Neural crest cell (in vitro differentiated cells): ENCODE measurements at regions not wholly inside any gene's neighbourhood (a gene's known extent, or its start where the extent isn't known, plus 50 kb on each side); places are given as distances from the start of the nearest gene placed in this dataset.

Experiments
- DNase-seq: peaks from one replicate; pipeline ENCODE4 v3.0.0; 2021; ENCODE audit warnings: low read depth, mixed read lengths, low spot score
- H3K27ac Mint-ChIP-seq: one replicate; pipeline ENCODE4 v1.8.0; 2021; ENCODE audit warnings: mild to moderate bottlenecking, mixed read lengths; ENCODE audit not compliant: unreplicated experiment
- H3K27me3 Mint-ChIP-seq: 2 replicates; pipeline ENCODE4 v1.8.0; 2021; ENCODE audit warnings: low read depth, mild to moderate bottlenecking, mixed read lengths
- H3K36me3 Mint-ChIP-seq: 2 replicates; pipeline ENCODE4 v1.8.0; 2021; ENCODE audit warnings: low read depth, mild to moderate bottlenecking, mixed read lengths
- H3K4me1 Mint-ChIP-seq: 2 replicates; pipeline ENCODE4 v1.8.0; 2021; ENCODE audit warnings: mixed read lengths
- H3K4me3 Mint-ChIP-seq: one replicate; pipeline ENCODE4 v1.8.0; 2021; ENCODE audit warnings: mild to moderate bottlenecking, mixed read lengths
- H3K9me3 Mint-ChIP-seq: 2 replicates; pipeline ENCODE4 v1.8.0; 2021; ENCODE audit warnings: mixed read lengths
- TF ChIP-seq, protein P1 (sequence below): fragments of 200-600 bp; sonication (generic); conservative IDR thresholded peaks from 2 replicates; pipeline ENCODE4 v1.5.0; 2021; ENCODE audit warnings: antibody characterized with exemption, mild to moderate bottlenecking

DNA sequence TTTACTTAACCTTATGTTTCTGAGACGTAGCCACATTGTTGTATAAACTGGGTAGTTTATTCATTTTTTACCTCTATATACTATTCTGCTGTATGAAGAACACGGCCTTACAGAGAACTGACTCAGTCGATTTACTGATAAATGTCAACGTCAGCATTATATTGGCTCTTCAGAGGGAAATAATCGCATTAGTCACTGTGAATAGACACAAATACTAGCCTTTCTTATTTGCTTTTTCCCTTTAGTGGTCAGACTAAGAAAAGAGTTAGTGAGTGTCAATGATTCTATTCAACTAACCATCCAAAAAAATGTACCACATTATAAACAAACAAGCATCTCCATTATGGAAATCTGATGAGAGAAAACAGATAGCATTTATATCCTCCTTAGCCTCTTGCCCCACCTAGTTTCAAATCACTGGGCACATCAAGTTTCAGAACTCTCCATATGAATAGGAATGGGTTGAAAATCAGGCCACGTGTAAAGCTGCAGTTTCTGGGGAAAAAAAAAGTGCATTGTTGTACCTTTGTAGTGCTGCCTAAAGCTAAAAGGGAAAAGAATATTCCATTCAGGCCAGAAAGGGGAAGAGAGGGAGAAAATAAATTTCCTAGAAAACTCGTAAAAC lies 146.7 kb upstream of the VCX3A start:
- H3K9me3 Mint-ChIP-seq, result peaks cover 7% of the 10 kb centered on the region
- TF ChIP-seq, protein P1, sequence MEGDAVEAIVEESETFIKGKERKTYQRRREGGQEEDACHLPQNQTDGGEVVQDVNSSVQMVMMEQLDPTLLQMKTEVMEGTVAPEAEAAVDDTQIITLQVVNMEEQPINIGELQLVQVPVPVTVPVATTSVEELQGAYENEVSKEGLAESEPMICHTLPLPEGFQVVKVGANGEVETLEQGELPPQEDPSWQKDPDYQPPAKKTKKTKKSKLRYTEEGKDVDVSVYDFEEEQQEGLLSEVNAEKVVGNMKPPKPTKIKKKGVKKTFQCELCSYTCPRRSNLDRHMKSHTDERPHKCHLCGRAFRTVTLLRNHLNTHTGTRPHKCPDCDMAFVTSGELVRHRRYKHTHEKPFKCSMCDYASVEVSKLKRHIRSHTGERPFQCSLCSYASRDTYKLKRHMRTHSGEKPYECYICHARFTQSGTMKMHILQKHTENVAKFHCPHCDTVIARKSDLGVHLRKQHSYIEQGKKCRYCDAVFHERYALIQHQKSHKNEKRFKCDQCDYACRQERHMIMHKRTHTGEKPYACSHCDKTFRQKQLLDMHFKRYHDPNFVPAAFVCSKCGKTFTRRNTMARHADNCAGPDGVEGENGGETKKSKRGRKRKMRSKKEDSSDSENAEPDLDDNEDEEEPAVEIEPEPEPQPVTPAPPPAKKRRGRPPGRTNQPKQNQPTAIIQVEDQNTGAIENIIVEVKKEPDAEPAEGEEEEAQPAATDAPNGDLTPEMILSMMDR, result no peak
- DNase-seq, result no peak
- no peaks in the 10 kb centered on the region for H3K36me3 Mint-ChIP-seq
- peaks cover 11% of the 10 kb centered on the region for H3K4me1 Mint-ChIP-seq
- peaks cover 54% of the 10 kb centered on the region for H3K27me3 Mint-ChIP-seq
- H3K27ac Mint-ChIP-seq, result no peak overlapping the region
- H3K4me3 Mint-ChIP-seq, result no peak overlapping the region

- no peaks in the 10 kb centered on the region for H3K36me3 Mint-ChIP-seq
- peaks cover 7% of the 10 kb centered on the region for H3K9me3 Mint-ChIP-seq
- no peak for DNase-seq
- H3K27me3 Mint-ChIP-seq, result peaks cover 52% of the 10 kb centered on the region
- H3K4me1 Mint-ChIP-seq, result peaks cover 11% of the 10 kb centered on the region
- no peak overlapping the region for H3K27ac Mint-ChIP-seq
- no peak overlapping the region for H3K4me3 Mint-ChIP-seq
- TF ChIP-seq, protein P1, result no peak
Observed at GRCh38 chrX:6679988-6680387, 145.1 kb upstream of the VCX3A start.

DNA sequence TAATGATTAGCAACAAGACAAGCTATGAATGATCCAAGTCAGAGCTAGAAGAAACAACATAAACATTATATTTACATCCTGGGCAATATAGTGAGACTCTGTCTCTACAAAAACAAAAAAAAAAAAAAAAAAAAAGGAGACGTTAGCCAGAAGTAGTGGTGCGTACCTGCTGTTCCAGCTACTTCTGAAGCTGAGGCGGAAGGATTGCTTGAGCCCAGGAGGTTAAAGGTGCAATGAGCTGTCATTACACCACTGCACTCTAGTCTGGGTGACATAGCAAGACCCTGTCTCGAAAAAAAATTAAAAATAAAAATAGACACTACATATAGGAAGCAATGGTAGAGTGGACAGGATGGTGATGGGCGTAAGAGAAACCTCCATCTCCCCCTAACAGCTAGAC lies 144.6 kb upstream of the VCX3A start:
- Mint-ChIP-seq H3K4me1 (peaks cover 11% of the 10 kb centered on the region), H3K9me3 (peaks cover 7% of the 10 kb centered on the region), H3K27me3 (peaks cover 52% of the 10 kb centered on the region), H3K27ac (no peak overlapping the region), H3K36me3 (no peaks in the 10 kb centered on the region), H3K4me3 (no peak overlapping the region)
- no peak for DNase-seq
- TF ChIP-seq, protein P1, result no peak

GRCh38 chrX:6678313-6678712 lies 143.4 kb upstream of the VCX3A start:
- peaks cover 57% of the 10 kb centered on the region for H3K27me3 Mint-ChIP-seq
- peaks cover 11% of the 10 kb centered on the region for H3K4me1 Mint-ChIP-seq
- H3K4me3 Mint-ChIP-seq, result no peak overlapping the region

DNA sequence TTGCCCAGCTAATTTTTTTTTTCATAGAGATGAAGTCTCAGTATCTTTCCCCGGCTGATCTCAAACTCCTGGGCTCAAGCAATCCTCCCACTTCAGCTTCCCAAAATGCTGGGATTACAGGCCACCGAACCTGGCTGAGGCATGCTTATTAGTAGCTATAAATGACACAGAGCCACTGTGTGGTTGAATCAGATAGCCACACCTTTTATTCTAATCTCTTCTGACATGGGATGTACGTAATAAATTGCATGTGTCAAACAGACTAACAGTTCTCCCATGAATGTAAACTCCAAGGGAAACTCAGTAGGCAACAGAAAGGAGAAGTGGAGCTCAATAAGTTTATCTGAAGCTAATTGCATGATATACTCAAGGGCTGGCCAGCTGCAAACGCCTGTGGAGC lies 139.8 kb upstream of the VCX3A start:
- TF ChIP-seq, protein P1, result no peak
- no peak for DNase-seq
- H3K4me1 Mint-ChIP-seq, result no peaks in the 10 kb centered on the region
- H3K27ac Mint-ChIP-seq, result no peak overlapping the region
- no peak overlapping the region for H3K4me3 Mint-ChIP-seq
- peaks cover 40% of the 10 kb centered on the region for H3K27me3 Mint-ChIP-seq
- H3K36me3 Mint-ChIP-seq, result peaks cover 6% of the 10 kb centered on the region
- peaks cover 10% of the 10 kb centered on the region for H3K9me3 Mint-ChIP-seq

More at GRCh38 chrX:6678313-6678712, 143.4 kb upstream of the VCX3A start:
- Mint-ChIP-seq H3K9me3 (peaks cover 7% of the 10 kb centered on the region), H3K36me3 (peaks cover under 1% of the 10 kb centered on the region), H3K27ac (no peak overlapping the region)
- TF ChIP-seq, protein P1, result no peak
- no peak for DNase-seq
